WTC11 (cell line): ENCODE measurements at regions not wholly inside any gene's neighbourhood (a gene's known extent, or its start where the extent isn't known, plus 50 kb on each side); places are given as distances from the start of the nearest gene placed in this dataset.

ENCODE experiments used
- NFYB ChIP-seq: sonication (generic); formaldehyde crosslinking; conservative IDR thresholded peaks from 2 replicates; pipeline ENCODE4 v1.8.0; 2022; ENCODE audit warnings: low read depth, missing genetic modification reagents
- NR3C1 ChIP-seq: sonication (generic); formaldehyde crosslinking; conservative IDR thresholded peaks from 2 replicates; pipeline ENCODE4 v1.8.1; 2023; ENCODE audit warnings: low read depth, mild to moderate bottlenecking, missing genetic modification reagents
- ZNF263 ChIP-seq: sonication (generic); formaldehyde crosslinking; IDR thresholded peaks from 2 replicates; pipeline ENCODE4 v1.8.1; 2022; ENCODE audit warnings: low read depth, mild to moderate bottlenecking, moderate library complexity, missing genetic modification reagents
- TF ChIP-seq, protein P1 (sequence below): fragments of 200-600 bp; IDR thresholded peaks from 2 replicates; pipeline ENCODE4 v1.8.0; 2022; ENCODE audit warnings: antibody characterized with exemption
- TF ChIP-seq, protein P2 (sequence below): sonication (generic); formaldehyde crosslinking; IDR thresholded peaks from 2 replicates; pipeline ENCODE4 v1.8.0; 2022; ENCODE audit warnings: missing genetic modification reagents

DNA sequence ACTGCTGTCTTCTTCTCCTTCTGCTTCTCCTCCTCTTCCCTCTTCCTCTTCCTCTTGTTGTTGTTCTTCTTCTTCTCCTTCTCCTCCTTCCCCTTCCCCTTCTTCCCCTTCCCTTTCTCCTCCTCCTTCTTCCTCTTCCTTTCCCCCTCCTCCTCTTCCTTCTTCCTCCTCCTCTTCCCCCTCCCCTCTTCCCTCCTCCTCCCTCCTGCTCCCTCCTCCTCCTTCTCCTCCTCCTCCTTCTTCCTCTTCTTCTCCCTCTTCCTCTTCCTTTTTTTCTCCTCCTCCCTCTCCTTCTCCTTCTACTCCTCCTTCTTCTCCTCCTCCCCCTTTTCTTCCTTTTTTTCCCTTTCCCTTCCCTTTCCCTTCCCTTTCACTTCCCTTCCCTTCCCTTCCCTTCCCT, 245.0 kb upstream of the IRX5 start:
- no peak for TF ChIP-seq NFYB (CRISPR knock-in tag)
- TF ChIP-seq, protein P1, sequence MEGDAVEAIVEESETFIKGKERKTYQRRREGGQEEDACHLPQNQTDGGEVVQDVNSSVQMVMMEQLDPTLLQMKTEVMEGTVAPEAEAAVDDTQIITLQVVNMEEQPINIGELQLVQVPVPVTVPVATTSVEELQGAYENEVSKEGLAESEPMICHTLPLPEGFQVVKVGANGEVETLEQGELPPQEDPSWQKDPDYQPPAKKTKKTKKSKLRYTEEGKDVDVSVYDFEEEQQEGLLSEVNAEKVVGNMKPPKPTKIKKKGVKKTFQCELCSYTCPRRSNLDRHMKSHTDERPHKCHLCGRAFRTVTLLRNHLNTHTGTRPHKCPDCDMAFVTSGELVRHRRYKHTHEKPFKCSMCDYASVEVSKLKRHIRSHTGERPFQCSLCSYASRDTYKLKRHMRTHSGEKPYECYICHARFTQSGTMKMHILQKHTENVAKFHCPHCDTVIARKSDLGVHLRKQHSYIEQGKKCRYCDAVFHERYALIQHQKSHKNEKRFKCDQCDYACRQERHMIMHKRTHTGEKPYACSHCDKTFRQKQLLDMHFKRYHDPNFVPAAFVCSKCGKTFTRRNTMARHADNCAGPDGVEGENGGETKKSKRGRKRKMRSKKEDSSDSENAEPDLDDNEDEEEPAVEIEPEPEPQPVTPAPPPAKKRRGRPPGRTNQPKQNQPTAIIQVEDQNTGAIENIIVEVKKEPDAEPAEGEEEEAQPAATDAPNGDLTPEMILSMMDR: no peak
- no peak for TF ChIP-seq ZNF263 (CRISPR knock-in tag)
- no peak for TF ChIP-seq NR3C1 (CRISPR knock-in tag)
- TF ChIP-seq, protein P2, sequence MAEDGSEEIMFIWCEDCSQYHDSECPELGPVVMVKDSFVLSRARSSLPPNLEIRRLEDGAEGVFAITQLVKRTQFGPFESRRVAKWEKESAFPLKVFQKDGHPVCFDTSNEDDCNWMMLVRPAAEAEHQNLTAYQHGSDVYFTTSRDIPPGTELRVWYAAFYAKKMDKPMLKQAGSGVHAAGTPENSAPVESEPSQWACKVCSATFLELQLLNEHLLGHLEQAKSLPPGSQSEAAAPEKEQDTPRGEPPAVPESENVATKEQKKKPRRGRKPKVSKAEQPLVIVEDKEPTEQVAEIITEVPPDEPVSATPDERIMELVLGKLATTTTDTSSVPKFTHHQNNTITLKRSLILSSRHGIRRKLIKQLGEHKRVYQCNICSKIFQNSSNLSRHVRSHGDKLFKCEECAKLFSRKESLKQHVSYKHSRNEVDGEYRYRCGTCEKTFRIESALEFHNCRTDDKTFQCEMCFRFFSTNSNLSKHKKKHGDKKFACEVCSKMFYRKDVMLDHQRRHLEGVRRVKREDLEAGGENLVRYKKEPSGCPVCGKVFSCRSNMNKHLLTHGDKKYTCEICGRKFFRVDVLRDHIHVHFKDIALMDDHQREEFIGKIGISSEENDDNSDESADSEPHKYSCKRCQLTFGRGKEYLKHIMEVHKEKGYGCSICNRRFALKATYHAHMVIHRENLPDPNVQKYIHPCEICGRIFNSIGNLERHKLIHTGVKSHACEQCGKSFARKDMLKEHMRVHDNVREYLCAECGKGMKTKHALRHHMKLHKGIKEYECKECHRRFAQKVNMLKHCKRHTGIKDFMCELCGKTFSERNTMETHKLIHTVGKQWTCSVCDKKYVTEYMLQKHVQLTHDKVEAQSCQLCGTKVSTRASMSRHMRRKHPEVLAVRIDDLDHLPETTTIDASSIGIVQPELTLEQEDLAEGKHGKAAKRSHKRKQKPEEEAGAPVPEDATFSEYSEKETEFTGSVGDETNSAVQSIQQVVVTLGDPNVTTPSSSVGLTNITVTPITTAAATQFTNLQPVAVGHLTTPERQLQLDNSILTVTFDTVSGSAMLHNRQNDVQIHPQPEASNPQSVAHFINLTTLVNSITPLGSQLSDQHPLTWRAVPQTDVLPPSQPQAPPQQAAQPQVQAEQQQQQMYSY (CRISPR knock-in tag): no peak
